SU-DHL-6 (cell line): ENCODE measurements at regions not wholly inside any gene's neighbourhood (a gene's known extent, or its start where the extent isn't known, plus 50 kb on each side); places are given as distances from the start of the nearest gene placed in this dataset.

ENCODE experiments used
- CTCF ChIP-seq: fragments of 200-600 bp; sonication (generic); IDR thresholded peaks from one replicate; pipeline ENCODE4 v1.5.1; 2017; ENCODE audit warnings: antibody characterized with exemption, mild to moderate bottlenecking, low read length, moderate library complexity; ENCODE audit not compliant: insufficient read depth, poor library complexity, severe bottlenecking
- EZH2phosphoT487 ChIP-seq: fragments of 200-600 bp; sonication (generic), shearing (Covaris generic); conservative IDR thresholded peaks from 2 replicates; pipeline ENCODE4 v1.6.1; 2018; ENCODE audit warnings: mild to moderate bottlenecking, antibody characterized with exemption, low read length, moderate library complexity, mixed read lengths

GRCh38 chr6:27611451-27611850 is 138.5 kb upstream of the ZNF184 start:
- TF ChIP-seq CTCF, result no peak
- TF ChIP-seq EZH2phosphoT487, result no peak
